ENCODE measurements at regions not wholly inside any gene's neighbourhood (a gene's known extent, or its start where the extent isn't known, plus 50 kb on each side); places are given as distances from the start of the nearest gene placed in this dataset.

DNA sequence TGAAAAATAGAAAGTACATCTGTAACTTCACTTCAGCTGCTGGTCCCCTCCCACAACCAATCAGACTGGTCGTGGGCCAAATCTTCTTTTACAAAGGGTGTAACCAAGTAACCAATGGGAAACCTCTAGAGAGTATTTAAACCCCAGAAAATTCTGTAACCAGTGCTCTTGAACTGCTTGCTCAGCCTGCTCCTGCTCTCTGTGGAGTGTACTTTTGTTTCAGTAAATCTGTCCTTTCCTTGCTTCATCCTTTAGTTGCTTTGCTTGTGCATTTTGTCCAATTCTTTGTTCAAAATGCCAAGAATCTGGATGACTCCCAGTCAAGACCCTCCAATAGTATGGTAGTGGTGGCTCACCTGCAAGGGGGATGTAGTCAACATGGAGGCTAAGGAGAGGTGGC is 489.1 kb downstream of the FUT8 start:
- no peak for TF ChIP-seq POLR2A (IDR thresholded peaks at IDR 0.05)
- no peak for TF ChIP-seq EP300 (IDR thresholded peaks at IDR 0.05)
